ENCODE measurements at regions not wholly inside any gene's neighbourhood (a gene's known extent, or its start where the extent isn't known, plus 50 kb on each side); places are given as distances from the start of the nearest gene placed in this dataset.
"Not testable (repeated sequence)": the region's sequence is repeated elsewhere in the genome, so short reads cannot be mapped to it uniquely, and the experiment has no call there.

DNA sequence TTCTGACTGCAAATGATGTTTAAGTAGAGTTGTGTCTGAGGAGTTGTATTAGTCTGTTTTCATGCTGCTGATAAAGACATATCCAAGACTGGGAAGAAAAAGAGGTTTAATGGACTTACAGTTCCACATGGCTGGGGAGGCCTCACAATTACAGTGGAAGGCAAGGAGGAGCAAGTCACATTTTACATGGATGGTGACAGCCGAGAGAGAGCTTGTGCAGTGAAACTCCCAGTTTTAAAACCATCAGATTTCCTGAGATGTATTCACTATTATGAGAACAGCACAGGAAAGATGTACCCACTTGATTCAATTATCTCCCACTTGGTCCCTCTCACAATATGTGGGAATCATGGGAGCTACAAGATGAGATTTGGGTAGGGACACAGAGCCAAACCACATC is 370.1 kb downstream of the DSC3 start:
- not testable (repeated sequence) for H3K27me3 Mint-ChIP-seq, H3K27ac Mint-ChIP-seq
- H3K9me3 Mint-ChIP-seq = peaks cover 0 to 27% (median 5%) of the 10 kb centered on the region in 7 donors

DNA sequence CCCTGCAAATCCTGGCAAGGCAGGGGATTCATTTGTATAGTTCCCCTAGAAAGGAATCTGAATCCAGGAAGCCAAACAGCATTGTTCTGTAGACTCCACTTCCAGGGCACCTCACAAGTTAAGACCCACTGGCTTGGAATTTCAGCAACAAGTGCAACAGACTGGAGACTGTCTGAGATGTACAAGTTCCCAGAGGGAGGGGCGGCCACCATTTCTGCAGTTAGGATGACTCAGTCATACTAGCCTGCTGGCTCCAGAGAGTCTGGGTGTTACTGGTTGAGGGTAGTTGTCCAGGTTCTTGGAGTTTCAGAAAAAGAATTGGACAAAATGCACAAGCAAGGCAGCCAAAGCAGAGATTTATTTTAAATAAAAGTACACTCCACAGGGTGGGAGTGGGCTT is 384.2 kb downstream of the DSC3 start:
- H3K27me3 ChIP-seq (ENCODE audit: control insufficient read depth, insufficient read depth, low read length) = no peaks in the 10 kb centered on the region
- no peaks in the 10 kb centered on the region for H3K36me3 ChIP-seq (ENCODE audit: control insufficient read depth, insufficient read depth, low read length)
- ATAC-seq (ENCODE audit: low read depth in 2 of 2) (no peak), DNase-seq (no peak)
- Mint-ChIP-seq H3K27me3 (no peaks in the 10 kb centered on the region), H3K27ac (no peak overlapping the region), H3K36me3 (no peaks in the 10 kb centered on the region), H3K4me1 (no peaks in the 10 kb centered on the region), H3K9me3 (peaks cover 0 to 45% (median 12%) of the 10 kb centered on the region in 7 donors), H3K4me3 (no peak overlapping the region)
- H3K27ac ChIP-seq (ENCODE audit: insufficient read depth, low read length, poor library complexity, severe bottlenecking) = no peak overlapping the region
- peaks cover 0 to 12% of the 10 kb centered on the region in 2 experiments for H3K9me3 ChIP-seq (ENCODE audit: control insufficient read depth in 2 of 2, low read length in 2 of 2)
- H3K4me3 ChIP-seq (ENCODE audit: low read depth, low read length) = no peak overlapping the region
- no peaks in the 10 kb centered on the region for H3K4me1 ChIP-seq (ENCODE audit: control insufficient read depth, insufficient read depth, low read length, poor library complexity, severe bottlenecking)

More for the DNA sequence above, 370.1 kb downstream of the DSC3 start:
- not testable (repeated sequence) for H3K9me3 ChIP-seq (ENCODE audit: control insufficient read depth in 2 of 2, low read length in 2 of 2); H3K4me3 Mint-ChIP-seq; H3K36me3 ChIP-seq (ENCODE audit: control insufficient read depth, insufficient read depth, low read length); H3K27me3 ChIP-seq (ENCODE audit: control insufficient read depth, insufficient read depth, low read length); H3K36me3 Mint-ChIP-seq; DNase-seq; H3K4me1 ChIP-seq (ENCODE audit: control insufficient read depth, insufficient read depth, low read length, poor library complexity, severe bottlenecking); H3K4me1 Mint-ChIP-seq; ATAC-seq (ENCODE audit: low read depth in 2 of 2); H3K4me3 ChIP-seq (ENCODE audit: low read depth, low read length); H3K27ac ChIP-seq (ENCODE audit: insufficient read depth, low read length, poor library complexity, severe bottlenecking)

DNA sequence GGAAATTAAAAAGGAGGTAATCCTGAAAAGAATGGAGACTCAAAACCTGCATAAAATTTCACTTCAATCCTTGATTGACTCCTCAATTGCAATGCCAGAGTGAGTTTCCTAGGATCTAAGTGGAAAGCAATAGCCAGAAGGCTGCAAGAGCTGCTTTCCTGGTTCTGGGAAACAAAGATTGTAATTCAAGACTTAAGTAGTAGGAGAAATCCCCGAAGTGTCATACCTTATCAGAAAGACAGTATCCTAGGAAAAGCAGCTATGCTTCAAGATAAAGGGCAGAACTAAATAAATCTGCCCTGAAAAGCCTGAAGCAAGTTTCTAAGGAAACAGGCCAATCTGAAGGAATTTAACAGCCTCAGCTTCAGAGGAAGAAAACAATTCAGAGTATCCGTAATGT is 390.2 kb downstream of the DSC3 start:
- Histone ChIP-seq H3K9me3 (ENCODE audit: control insufficient read depth in 2 of 2, low read length in 2 of 2) (no peaks in the 10 kb centered on the region), H3K27me3 (ENCODE audit: control insufficient read depth, insufficient read depth, low read length) (no peaks in the 10 kb centered on the region), H3K36me3 (ENCODE audit: control insufficient read depth, insufficient read depth, low read length) (no peaks in the 10 kb centered on the region), H3K4me3 (ENCODE audit: low read depth, low read length) (no peak overlapping the region), H3K27ac (ENCODE audit: insufficient read depth, low read length, poor library complexity, severe bottlenecking) (no peak overlapping the region), H3K4me1 (ENCODE audit: control insufficient read depth, insufficient read depth, low read length, poor library complexity, severe bottlenecking) (no peaks in the 10 kb centered on the region)
- no peaks in the 10 kb centered on the region for H3K27me3 Mint-ChIP-seq
- no peak overlapping the region for H3K4me3 Mint-ChIP-seq
- no peak overlapping the region for H3K27ac Mint-ChIP-seq
- ATAC-seq (ENCODE audit: low read depth in 2 of 2) (no peak), DNase-seq (no peak)
- no peaks in the 10 kb centered on the region for H3K36me3 Mint-ChIP-seq
- no peaks in the 10 kb centered on the region for H3K4me1 Mint-ChIP-seq
- H3K9me3 Mint-ChIP-seq = peaks cover 0 to 16% (median 2%) of the 10 kb centered on the region in 7 donors

DNA sequence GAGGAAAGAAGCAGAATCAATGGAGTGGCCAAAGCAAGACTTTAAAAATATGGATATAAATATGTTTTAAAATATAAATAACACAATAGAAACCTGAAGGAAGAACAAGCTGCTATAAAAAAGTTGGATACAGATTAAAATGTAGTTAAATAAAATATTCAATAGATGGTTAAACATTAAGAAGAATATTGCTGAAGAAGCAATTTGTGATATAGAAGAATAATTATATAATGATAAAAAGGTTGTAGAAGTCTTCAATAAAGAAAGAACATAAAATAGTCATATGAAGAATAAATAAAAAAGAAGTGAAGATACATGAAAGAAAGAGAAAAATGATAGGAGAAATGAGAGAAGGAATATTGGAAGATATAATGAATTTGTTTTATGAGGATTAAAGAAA is 392.0 kb downstream of the DSC3 start:
- H3K4me3 ChIP-seq (ENCODE audit: low read depth, low read length) = no peak overlapping the region
- H3K36me3 Mint-ChIP-seq = no peaks in the 10 kb centered on the region
- peaks cover 0 to 6% (median 3%) of the 10 kb centered on the region in 7 donors for H3K9me3 Mint-ChIP-seq
- ATAC-seq (ENCODE audit: low read depth in 2 of 2) (no peak), DNase-seq (no peak)
- no peaks in the 10 kb centered on the region for H3K4me1 ChIP-seq (ENCODE audit: control insufficient read depth, insufficient read depth, low read length, poor library complexity, severe bottlenecking)
- no peaks in the 10 kb centered on the region for H3K36me3 ChIP-seq (ENCODE audit: control insufficient read depth, insufficient read depth, low read length)
- no peak overlapping the region for H3K4me3 Mint-ChIP-seq
- no peak overlapping the region for H3K27ac ChIP-seq (ENCODE audit: insufficient read depth, low read length, poor library complexity, severe bottlenecking)
- H3K27ac Mint-ChIP-seq = no peak overlapping the region
- no peaks in the 10 kb centered on the region for H3K4me1 Mint-ChIP-seq
- H3K27me3 ChIP-seq (ENCODE audit: control insufficient read depth, insufficient read depth, low read length) = no peaks in the 10 kb centered on the region
- no peaks in the 10 kb centered on the region for H3K27me3 Mint-ChIP-seq
- H3K9me3 ChIP-seq (ENCODE audit: control insufficient read depth in 2 of 2, low read length in 2 of 2) = no peaks in the 10 kb centered on the region

DNA sequence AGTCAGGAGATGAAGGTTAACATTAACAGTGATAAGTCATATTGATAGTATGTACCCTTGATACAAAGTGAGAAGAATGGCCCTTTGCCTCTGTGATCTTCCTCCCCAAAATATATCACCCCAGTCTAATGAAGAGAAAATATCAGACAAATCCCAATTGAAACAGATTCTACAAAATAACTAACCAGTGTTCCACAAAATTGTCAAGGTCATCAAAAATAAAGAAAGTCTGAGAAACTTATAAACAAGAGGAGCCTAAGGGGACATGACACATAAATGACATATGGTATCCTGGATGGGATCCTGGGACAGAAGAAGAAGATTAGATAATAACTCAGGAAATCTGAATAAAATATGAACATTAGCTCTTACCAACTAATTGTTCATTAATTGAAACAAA is 398.4 kb downstream of the DSC3 start:
- no peak for ATAC-seq (ENCODE audit: low read depth in 2 of 2)
- Mint-ChIP-seq H3K4me3 (no peak overlapping the region), H3K36me3 (no peaks in the 10 kb centered on the region), H3K27me3 (no peaks in the 10 kb centered on the region), H3K4me1 (no peaks in the 10 kb centered on the region), H3K27ac (no peak overlapping the region), H3K9me3 (peaks cover 1 to 16% (median 6%) of the 10 kb centered on the region in 7 donors)
- Histone ChIP-seq H3K4me3 (ENCODE audit: low read depth, low read length) (no peak overlapping the region), H3K9me3 (ENCODE audit: control insufficient read depth in 2 of 2, low read length in 2 of 2) (peaks cover 0 to 11% of the 10 kb centered on the region in 2 experiments), H3K36me3 (ENCODE audit: control insufficient read depth, insufficient read depth, low read length) (no peaks in the 10 kb centered on the region), H3K27ac (ENCODE audit: insufficient read depth, low read length, poor library complexity, severe bottlenecking) (no peak overlapping the region), H3K4me1 (ENCODE audit: control insufficient read depth, insufficient read depth, low read length, poor library complexity, severe bottlenecking) (no peaks in the 10 kb centered on the region), H3K27me3 (ENCODE audit: control insufficient read depth, insufficient read depth, low read length) (no peaks in the 10 kb centered on the region)
- no peak for DNase-seq

DNA sequence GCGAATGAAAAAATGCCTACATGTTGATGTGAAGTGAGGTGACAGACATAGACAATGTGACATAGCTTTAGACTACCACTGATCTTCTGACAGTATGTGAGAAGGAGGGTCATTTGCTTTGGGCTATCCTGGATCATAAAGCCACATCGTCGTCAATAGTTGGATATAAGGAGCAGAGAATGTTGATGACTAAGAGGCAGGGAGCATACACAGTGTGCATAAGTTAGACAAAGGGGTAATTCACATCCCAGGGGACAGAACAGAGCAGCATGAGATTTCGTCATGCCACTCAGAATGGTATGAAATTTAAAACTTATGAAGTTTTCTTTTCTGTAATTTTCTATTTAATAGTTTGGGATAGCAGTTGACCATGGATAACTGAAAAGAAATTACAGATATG is 403.2 kb downstream of the DSC3 start:
- ATAC-seq (ENCODE audit: low read depth in 2 of 2) (no peak), DNase-seq (no peak)
- no peak overlapping the region for H3K27ac ChIP-seq (ENCODE audit: insufficient read depth, low read length, poor library complexity, severe bottlenecking)
- no peaks in the 10 kb centered on the region for H3K4me1 Mint-ChIP-seq
- peaks cover 0 to 11% of the 10 kb centered on the region in 2 experiments for H3K9me3 ChIP-seq (ENCODE audit: control insufficient read depth in 2 of 2, low read length in 2 of 2)
- H3K27ac Mint-ChIP-seq = no peak overlapping the region
- no peaks in the 10 kb centered on the region for H3K36me3 Mint-ChIP-seq
- H3K4me3 ChIP-seq (ENCODE audit: low read depth, low read length) = no peak overlapping the region
- H3K36me3 ChIP-seq (ENCODE audit: control insufficient read depth, insufficient read depth, low read length) = no peaks in the 10 kb centered on the region
- peaks cover 9 to 41% (median 12%) of the 10 kb centered on the region in 7 donors for H3K9me3 Mint-ChIP-seq
- H3K27me3 ChIP-seq (ENCODE audit: control insufficient read depth, insufficient read depth, low read length) = no peaks in the 10 kb centered on the region
- no peaks in the 10 kb centered on the region for H3K4me1 ChIP-seq (ENCODE audit: control insufficient read depth, insufficient read depth, low read length, poor library complexity, severe bottlenecking)
- no peaks in the 10 kb centered on the region for H3K27me3 Mint-ChIP-seq
- H3K4me3 Mint-ChIP-seq = no peak overlapping the region

DNA sequence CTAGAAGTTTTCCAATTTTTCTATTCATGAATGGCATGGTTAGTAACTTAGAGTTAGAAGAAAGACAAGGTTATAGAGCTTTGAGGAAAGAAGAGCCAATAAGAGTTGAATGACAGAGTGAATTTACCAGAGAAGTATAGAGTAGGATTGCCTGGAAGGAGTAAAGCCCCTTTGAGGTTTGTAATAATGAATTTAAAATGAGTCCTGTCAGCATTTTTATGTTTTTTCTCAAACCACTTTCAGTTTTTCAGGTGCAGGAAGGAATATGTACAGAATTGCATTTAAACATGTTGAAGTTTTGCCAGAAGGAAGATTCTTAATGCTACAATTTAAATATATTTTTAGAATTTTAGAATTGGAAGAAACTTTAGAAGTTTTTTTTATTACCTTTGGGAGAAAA is 408.3 kb downstream of the DSC3 start:
- no peak overlapping the region for H3K27ac ChIP-seq (ENCODE audit: insufficient read depth, low read length, poor library complexity, severe bottlenecking)

DNA sequence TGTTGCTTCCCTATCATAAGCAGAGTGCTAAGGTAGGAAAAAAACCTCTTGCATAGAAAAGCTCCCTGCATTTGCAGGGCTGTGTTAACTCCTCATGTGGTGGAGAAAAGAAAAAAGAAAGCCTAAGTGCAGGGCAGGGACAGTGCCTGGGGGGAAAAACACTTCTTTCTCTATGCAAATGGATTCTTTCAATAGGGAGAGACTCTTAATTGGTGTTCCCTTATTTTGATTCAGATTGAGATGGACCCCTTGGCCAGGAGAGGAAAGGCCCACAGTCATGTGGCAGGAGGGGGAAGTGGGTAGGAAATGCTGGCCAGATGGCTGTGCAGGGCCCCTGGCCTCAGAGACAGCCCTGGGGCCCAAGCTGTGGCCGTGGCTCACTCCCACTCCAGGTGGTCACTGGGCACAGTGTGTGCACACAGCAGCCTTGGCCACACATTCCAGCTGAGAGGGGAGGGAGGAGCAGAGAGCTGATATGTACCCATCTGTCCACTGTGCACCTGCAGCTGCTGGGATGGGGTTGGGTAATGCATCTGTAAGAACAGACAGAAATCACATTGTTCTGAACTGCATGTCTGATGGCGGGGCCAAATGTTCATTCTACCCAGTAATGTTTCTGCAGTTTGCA is 410.4 kb downstream of the DSC3 start:
- ATAC-seq (ENCODE audit: low read depth in 2 of 2) = no peak

More for the DNA sequence above, 408.3 kb downstream of the DSC3 start:
- H3K4me3 ChIP-seq (ENCODE audit: low read depth, low read length) = no peak overlapping the region
- H3K4me1 ChIP-seq (ENCODE audit: control insufficient read depth, insufficient read depth, low read length, poor library complexity, severe bottlenecking) = no peaks in the 10 kb centered on the region
- H3K9me3 ChIP-seq (ENCODE audit: control insufficient read depth in 2 of 2, low read length in 2 of 2) = peaks cover 0 to 10% of the 10 kb centered on the region in 2 experiments
- DNase-seq = no peak
- Mint-ChIP-seq H3K9me3 (peaks cover 2 to 33% (median 16%) of the 10 kb centered on the region in 7 donors), H3K4me1 (no peaks in the 10 kb centered on the region), H3K36me3 (no peaks in the 10 kb centered on the region), H3K27me3 (no peaks in the 10 kb centered on the region), H3K4me3 (no peak overlapping the region), H3K27ac (no peak overlapping the region)
- H3K36me3 ChIP-seq (ENCODE audit: control insufficient read depth, insufficient read depth, low read length) = no peaks in the 10 kb centered on the region
- no peaks in the 10 kb centered on the region for H3K27me3 ChIP-seq (ENCODE audit: control insufficient read depth, insufficient read depth, low read length)
- ATAC-seq (ENCODE audit: low read depth in 2 of 2) = no peak

More for the DNA sequence above, 410.4 kb downstream of the DSC3 start:
- H3K27me3 Mint-ChIP-seq = no peaks in the 10 kb centered on the region
- Histone ChIP-seq H3K9me3 (ENCODE audit: control insufficient read depth in 2 of 2, low read length in 2 of 2) (peaks cover 1 to 10% of the 10 kb centered on the region in 2 experiments), H3K27me3 (ENCODE audit: control insufficient read depth, insufficient read depth, low read length) (no peaks in the 10 kb centered on the region), H3K27ac (ENCODE audit: insufficient read depth, low read length, poor library complexity, severe bottlenecking) (no peak overlapping the region), H3K4me1 (ENCODE audit: control insufficient read depth, insufficient read depth, low read length, poor library complexity, severe bottlenecking) (no peaks in the 10 kb centered on the region), H3K4me3 (ENCODE audit: low read depth, low read length) (no peak overlapping the region), H3K36me3 (ENCODE audit: control insufficient read depth, insufficient read depth, low read length) (no peaks in the 10 kb centered on the region)
- H3K9me3 Mint-ChIP-seq = peaks cover 0 to 29% (median 15%) of the 10 kb centered on the region in 7 donors
- H3K4me1 Mint-ChIP-seq = no peaks in the 10 kb centered on the region
- DNase-seq = no peak
- H3K36me3 Mint-ChIP-seq = no peaks in the 10 kb centered on the region
- no peak overlapping the region for H3K4me3 Mint-ChIP-seq
- no peak overlapping the region for H3K27ac Mint-ChIP-seq

All from CD4-positive, CD25-positive, alpha-beta regulatory T cell (primary cell).